Endothelial cell of umbilical vein (primary cell): ENCODE measurements at regions not wholly inside any gene's neighbourhood (a gene's known extent, or its start where the extent isn't known, plus 50 kb on each side); places are given as distances from the start of the nearest gene placed in this dataset.

Experiments
- BruUV-seq: library from RNA; stranded (reverse); fragments of 400-500 nt; replicated peaks from 2 replicates; lab custom pipeline; 2021; lab: Mats Ljungman, UMichigan
- CTCF ChIA-PET: fragments of 300-600, 350-600 bp; sonication (Branson Sonifier 250); formaldehyde crosslinking; loops from one replicate; lab custom pipeline; 2021; ENCODE audit warnings: antibody characterized with exemption, inconsistent platforms; lab: Charles Lee
- POLR2A ChIA-PET: fragments of 300-600, 350-600 bp; sonication (Branson Sonifier 250); formaldehyde crosslinking; loops from one replicate; lab custom pipeline; 2021; ENCODE audit warnings: antibody characterized with exemption, inconsistent platforms; lab: Charles Lee
- DNase-seq: peaks from one replicate; pipeline ENCODE4 v3.0.0-alpha.2; 2011; ENCODE audit warnings: low read depth, low spot score
- FAIRE-seq: peaks from 2 replicates; lab custom pipeline; 2011; peaks lifted over from hg19 to GRCh38; lab: Jason Lieb, UNC
- H2AFZ ChIP-seq: 2 replicates; pipeline ENCODE4 v1.6.0; 2012; ENCODE audit warnings: low read depth, low read length, control low read depth, inconsistent platforms
- H3K27ac ChIP-seq: 2 replicates; pipeline ENCODE4 v1.5.1; 2011; ENCODE audit warnings: low read depth, mild to moderate bottlenecking, control low read depth, low read length, moderate library complexity; ENCODE audit not compliant: insufficient read depth
- H3K27me3 ChIP-seq, 2 experiments: 2 replicates each; pipeline versions ENCODE4 v1.6.0 to v1.6.1; 2011; ENCODE audit warnings: low read length in 2 of 2, mixed read lengths in 1 of 2; ENCODE audit not compliant: control insufficient read depth in 2 of 2, insufficient read depth in 2 of 2
- H3K36me3 ChIP-seq, 2 experiments: 2 replicates in 1 of 2; 3 replicates in 1 of 2; pipeline ENCODE4 v1.5.1; 2011; ENCODE audit warnings: low read length in 2 of 2, mild to moderate bottlenecking in 1 of 2, moderate library complexity in 1 of 2; ENCODE audit not compliant: control insufficient read depth in 2 of 2, insufficient read depth in 2 of 2; ENCODE audit errors: extremely low read depth in 1 of 2
- H3K4me1 ChIP-seq: 3 replicates; pipeline ENCODE4 v1.5.1; 2011; ENCODE audit warnings: mild to moderate bottlenecking, low read length; ENCODE audit not compliant: control insufficient read depth, insufficient read depth; ENCODE audit errors: extremely low read depth
- H3K4me2 ChIP-seq: 2 replicates; pipeline ENCODE4 v1.6.1; 2011; ENCODE audit warnings: low read length, control low read depth, mixed read lengths; ENCODE audit not compliant: insufficient read depth
- H3K4me3 ChIP-seq, 3 experiments: fragments of 200-600 bp in 1 of 3; sonication (generic), shearing (Covaris generic) in 1 of 3; replicated peaks in 1 of 3; 2 replicates each; pipeline ENCODE4 v1.5.1; 2011 to 2016; ENCODE audit warnings: control low read depth in 3 of 3, low read length in 3 of 3, mild to moderate bottlenecking in 2 of 3, inconsistent platforms in 1 of 3, low read depth in 1 of 3, moderate library complexity in 1 of 3; ENCODE audit not compliant: insufficient read depth in 1 of 3
- H3K79me2 ChIP-seq: 2 replicates; pipeline ENCODE4 v1.6.0; 2012; ENCODE audit warnings: low read length, inconsistent platforms; ENCODE audit not compliant: control insufficient read depth, insufficient read depth
- H3K9ac ChIP-seq: replicated peaks from 2 replicates; pipeline ENCODE3; 2011; ENCODE audit warnings: low read length, control low read depth; ENCODE audit not compliant: insufficient read depth; ENCODE audit errors: extremely low read depth
- H3K9me1 ChIP-seq: replicated peaks from 3 replicates; pipeline ENCODE4 v1.6.0; 2011; ENCODE audit warnings: mild to moderate bottlenecking, low read length; ENCODE audit not compliant: control insufficient read depth, insufficient read depth; ENCODE audit errors: extremely low read depth
- H3K9me3 ChIP-seq: replicated peaks from 2 replicates; pipeline ENCODE4 v1.5.1; 2012; ENCODE audit warnings: low read length, inconsistent platforms; ENCODE audit not compliant: control insufficient read depth, insufficient read depth
- H4K20me1 ChIP-seq: replicated peaks from 2 replicates; pipeline ENCODE3; 2011; ENCODE audit warnings: mild to moderate bottlenecking, low read length; ENCODE audit not compliant: control insufficient read depth, insufficient read depth; ENCODE audit errors: extremely low read depth
- FOS ChIP-seq: IDR thresholded peaks from 2 replicates; pipeline ENCODE4 v1.6.1; 2011; ENCODE audit warnings: mild to moderate bottlenecking, low read length, moderate library complexity, borderline replicate concordance; ENCODE audit not compliant: insufficient read depth
- GATA2 ChIP-seq: IDR thresholded peaks from 2 replicates; pipeline ENCODE4 v1.7.0; 2011; ENCODE audit warnings: low read depth, mild to moderate bottlenecking, moderate library complexity, mixed read lengths, low read length; ENCODE audit not compliant: insufficient read length, insufficient read depth
- JUN ChIP-seq: IDR thresholded peaks from 2 replicates; pipeline ENCODE4 v1.6.1; 2011; ENCODE audit warnings: borderline replicate concordance, low read depth; ENCODE audit not compliant: insufficient read length, insufficient read depth
- MYC ChIP-seq: IDR thresholded peaks from one replicate; pipeline ENCODE4 v1.6.1; 2011; ENCODE audit warnings: mild to moderate bottlenecking, low read depth, low read length
- POLR2A ChIP-seq: IDR thresholded peaks from 2 replicates; pipeline ENCODE4 v1.6.1; 2012; ENCODE audit warnings: low read depth, mild to moderate bottlenecking, control low read depth, low read length
- POLR2AphosphoS5 ChIP-seq: IDR thresholded peaks from 2 replicates; pipeline ENCODE4 v1.6.1; 2012; ENCODE audit warnings: low read depth, mild to moderate bottlenecking, control low read depth, low read length, moderate library complexity; ENCODE audit not compliant: insufficient read depth
- dilution Hi-C: fragments of 300-500 bp; cut with MboI; formaldehyde crosslinking; loops from one replicate; pipeline ENCODE4 v1.15.0; 2019; ENCODE audit warnings: low sequenced_read_pairs; ENCODE audit not compliant: extremely low pct_ligation_motif_present
- intact Hi-C: fragments of 100-400 bp; cut with micrococcal nuclease; formaldehyde crosslinking; loops from one replicate; pipeline ENCODE4 v1.10.0; 2022

DNA sequence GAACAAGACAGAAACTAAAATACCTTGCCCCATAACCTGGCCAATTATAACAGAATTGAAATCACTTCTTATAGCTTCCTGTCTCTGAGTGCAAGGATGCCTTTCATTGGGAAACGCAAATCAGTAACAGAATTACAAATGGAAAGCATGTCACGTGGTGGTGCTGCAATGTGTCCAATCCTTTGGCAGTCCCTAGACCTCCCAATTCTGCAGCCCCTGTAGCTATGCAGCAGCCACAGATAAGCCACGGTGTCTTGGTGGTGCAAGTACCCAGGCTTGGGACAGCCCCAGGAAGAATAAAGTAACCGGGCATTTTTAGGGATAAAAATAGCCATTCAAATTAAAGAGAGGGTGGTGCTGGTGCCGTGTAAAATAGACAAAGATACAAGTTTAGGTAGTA lies 134.6 kb upstream of the CCN2 start:
- H4K20me1 ChIP-seq = no peaks in the 10 kb centered on the region
- peak overlapping the region; percentile 25 for H2AFZ ChIP-seq
- TF ChIP-seq POLR2A (peak; percentile 34), MYC (no peak)
- no peaks in the 10 kb centered on the region for H3K36me3 ChIP-seq
- BruUV-seq = no TSS peak
- no peaks in the 10 kb centered on the region for H3K27me3 ChIP-seq
- peak overlapping the region; percentile 43 for H3K4me2 ChIP-seq
- H3K79me2 ChIP-seq = no peaks in the 10 kb centered on the region
- FAIRE-seq (no peak), DNase-seq (no peak)
- peak overlapping the region; percentile 99 for H3K27ac ChIP-seq
- peak overlapping the region; percentile 93 for H3K9ac ChIP-seq
- dilution Hi-C loops (no loop called here), intact Hi-C loops (loop anchor here (1.0 to 2.0 kb wide), 3 partner anchors 22 to 134 kb away; partner anchors contain the start of gene CCN2)
- H3K4me3 ChIP-seq = no peak overlapping the region
- H3K4me1 ChIP-seq = peaks cover 56% of the 10 kb centered on the region
- H3K9me3 ChIP-seq = no peaks in the 10 kb centered on the region
- ChIA-PET POLR2A (interaction anchor here (1.1 to 8.1 kb wide), 5 partner anchors 22 to 137 kb away, joined by 3 to 135 read pairs (median 5); partner anchors contain the start of gene CCN2), CTCF (interaction anchor here (0.7 to 2.8 kb wide), 9 partner anchors 11 to 194 kb away, joined by 3 to 12 read pairs (median 6); no protein-coding TSS in a partner anchor)
- H3K9me1 ChIP-seq = no peaks in the 10 kb centered on the region

DNA sequence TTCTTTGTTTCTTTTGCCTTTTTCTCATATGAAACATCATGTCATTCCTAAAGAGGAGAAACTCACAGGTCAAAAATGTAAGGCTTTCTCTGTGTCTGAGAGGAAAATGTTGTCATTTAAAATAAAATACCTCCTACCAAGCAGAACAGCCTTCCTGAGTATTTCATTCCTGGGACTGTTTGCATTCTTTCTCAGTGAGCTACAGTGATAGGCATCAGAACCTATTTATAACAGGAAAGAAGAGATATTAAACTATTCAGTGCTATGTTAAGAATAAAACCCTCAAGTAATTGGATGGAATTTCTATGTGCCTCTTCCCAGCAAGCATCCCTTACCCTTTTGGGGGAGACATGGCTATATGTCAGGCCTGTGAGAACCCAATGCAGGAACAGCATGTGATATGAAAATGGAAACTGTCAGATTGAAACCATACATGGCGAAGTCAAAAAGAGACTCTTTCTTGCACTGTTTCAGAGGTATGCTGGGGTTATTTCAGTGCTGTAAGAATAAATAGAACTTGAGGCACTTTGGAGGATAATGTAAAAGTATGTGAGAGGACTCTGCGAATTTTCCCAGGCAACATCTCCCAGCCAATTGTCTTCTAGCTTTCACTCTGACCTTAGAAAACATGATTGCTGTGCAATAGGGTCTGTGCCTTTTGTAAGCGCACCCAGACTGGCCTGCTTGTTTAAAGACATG lies 133.8 kb upstream of the CCN2 start:
- TSS peak; percentile 90 for BruUV-seq
- peak; percentile 83 for FAIRE-seq
- H3K4me1 ChIP-seq = peaks cover 56% of the 10 kb centered on the region

More for the DNA sequence above, 133.8 kb upstream of the CCN2 start:
- peak overlapping the region in 1 of 3 experiments; percentile 15 for H3K4me3 ChIP-seq
- dilution Hi-C loops = no loop called here
- no peaks in the 10 kb centered on the region for H3K27me3 ChIP-seq
- no peaks in the 10 kb centered on the region for H3K9me3 ChIP-seq
- ChIA-PET CTCF (interaction anchor here (0.7 to 2.8 kb wide), 15 partner anchors 12 to 195 kb away, joined by 3 to 12 read pairs (median 6); partner anchors contain the start of gene CCN2), POLR2A (interaction anchor here (0.6 to 8.1 kb wide), 8 partner anchors 21 to 136 kb away, joined by 3 to 135 read pairs (median 4); partner anchors contain the start of gene CCN2)
- peak; percentile 69 for TF ChIP-seq FOS
- peak; percentile 96 for TF ChIP-seq GATA2
- peak; percentile 57 for TF ChIP-seq POLR2A
- no peak for TF ChIP-seq POLR2AphosphoS5
- peak; percentile 92 for TF ChIP-seq JUN
- no peak for TF ChIP-seq MYC
- no peak overlapping the region for H2AFZ ChIP-seq
- H3K9ac ChIP-seq = peak overlapping the region; percentile 93
- H3K79me2 ChIP-seq = no peaks in the 10 kb centered on the region
- intact Hi-C loops = loop anchor here (1.0 to 2.0 kb wide), 7 partner anchors 13 to 134 kb away; partner anchors contain the start of gene CCN2
- peak overlapping the region; percentile 99 for H3K27ac ChIP-seq
- DNase-seq = peak; percentile 95
- H3K4me2 ChIP-seq = peak overlapping the region; percentile 43
- no peaks in the 10 kb centered on the region for H3K36me3 ChIP-seq
- H3K9me1 ChIP-seq = no peaks in the 10 kb centered on the region
- no peaks in the 10 kb centered on the region for H4K20me1 ChIP-seq
